Activated gamma-delta T cell treated with Interleukin-2 at 50 U/mL for 16 hours (primary cell): ENCODE measurements at regions not wholly inside any gene's neighbourhood (a gene's known extent, or its start where the extent isn't known, plus 50 kb on each side); places are given as distances from the start of the nearest gene placed in this dataset.

Source experiments
- DNase-seq: peaks from one replicate; pipeline ENCODE4 v3.0.0-alpha.2; 2020

DNA sequence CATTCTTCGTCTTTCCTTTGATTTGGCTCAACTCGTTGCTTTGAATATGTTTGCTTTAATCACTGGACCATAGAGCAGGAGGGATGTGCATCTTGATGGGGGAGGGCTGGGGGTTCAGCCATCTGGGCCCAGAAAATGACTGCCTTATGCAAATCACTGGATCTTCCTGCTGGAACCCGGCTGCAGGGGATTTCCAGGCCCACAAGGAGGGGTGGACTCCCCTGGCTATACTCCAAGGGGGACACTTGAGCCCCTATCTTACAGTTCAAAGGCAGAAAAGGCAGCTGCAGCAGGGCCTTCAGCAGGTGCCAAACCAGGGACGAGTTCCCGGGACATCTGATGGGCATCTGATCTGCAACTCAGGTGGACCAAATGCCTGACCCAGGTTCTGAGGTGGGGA lies 122.5 kb downstream of the DICER1 start:
- DNase-seq, result no peak

DNA sequence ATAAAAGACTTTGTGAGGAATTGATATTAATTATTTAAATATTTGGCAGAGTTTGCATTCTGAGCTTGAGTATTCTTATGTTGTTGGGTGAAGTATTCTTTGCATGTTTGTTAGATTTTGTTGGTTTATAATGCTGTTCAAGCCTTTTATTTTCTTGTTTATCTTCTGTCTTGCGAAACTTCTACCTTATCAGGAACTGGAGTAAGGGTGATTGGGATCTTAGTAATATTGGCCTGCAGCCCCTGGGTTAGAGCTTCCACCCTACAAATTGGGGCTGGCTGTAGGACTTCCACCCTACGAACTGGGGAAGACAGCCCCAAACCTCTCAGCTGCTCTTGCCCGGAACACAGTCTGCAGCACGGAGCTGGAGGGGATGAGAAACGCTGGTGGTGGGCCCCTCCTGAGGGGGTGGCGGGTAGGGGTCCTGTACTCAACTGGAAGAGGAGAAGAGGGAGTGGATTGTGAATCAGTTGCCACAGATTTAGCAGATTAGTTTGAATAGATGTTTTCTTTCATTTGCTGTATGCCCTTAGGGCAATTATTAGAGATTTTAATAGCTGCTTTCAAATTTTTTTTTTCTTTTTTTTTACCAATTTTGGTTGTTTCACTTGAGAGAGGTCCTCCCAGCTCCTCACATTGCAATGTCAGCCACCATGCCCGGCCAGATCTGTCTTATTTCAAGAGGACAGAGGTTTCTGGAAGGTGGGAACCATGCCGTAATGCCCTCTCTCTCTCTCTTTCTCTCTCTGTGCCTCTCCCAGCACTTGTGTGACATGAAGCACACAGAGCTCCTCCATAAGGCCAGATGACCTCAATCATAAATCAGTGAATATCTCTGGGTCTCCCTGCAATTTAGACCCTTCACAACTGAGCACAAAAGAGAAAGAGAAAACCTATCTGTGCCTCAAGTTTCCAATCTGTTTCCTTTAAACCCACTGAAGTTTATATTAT lies 123.4 kb downstream of the DICER1 start:
- DNase-seq, result no peak

GRCh38 chr14:95033031-95033430 lies 124.3 kb downstream of the DICER1 start:
- no peak for DNase-seq

GRCh38 chr14:95026851-95027463 lies 130.4 kb downstream of the DICER1 start:
- DNase-seq, result no peak

DNA sequence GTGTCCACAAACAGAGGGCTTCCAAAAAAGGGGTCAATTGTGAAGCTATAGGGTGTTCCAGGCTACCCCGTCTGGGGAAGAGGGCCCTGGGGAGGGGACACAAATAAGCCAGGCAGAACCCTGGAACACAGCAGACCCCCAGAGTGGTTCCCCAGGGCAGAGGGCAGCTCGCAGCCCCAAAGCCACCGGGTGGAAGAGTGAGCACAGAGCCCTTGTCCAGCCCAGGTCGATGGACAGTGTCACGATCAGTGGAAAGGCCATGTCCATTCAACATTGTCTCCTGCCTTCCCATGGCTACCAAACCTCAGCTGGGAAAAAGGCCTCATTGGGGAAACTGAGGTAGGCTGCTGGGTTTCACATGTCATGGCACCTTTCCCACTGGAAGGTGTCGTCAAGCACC lies 131.4 kb downstream of the DICER1 start:
- DNase-seq, result no peak

- no peak for DNase-seq
These were observed 132.1 kb downstream of the DICER1 start for GRCh38 chr14:95025218-95025617.

GRCh38 chr14:95024380-95024779 lies 132.9 kb downstream of the DICER1 start:
- DNase-seq, result no peak

DNA sequence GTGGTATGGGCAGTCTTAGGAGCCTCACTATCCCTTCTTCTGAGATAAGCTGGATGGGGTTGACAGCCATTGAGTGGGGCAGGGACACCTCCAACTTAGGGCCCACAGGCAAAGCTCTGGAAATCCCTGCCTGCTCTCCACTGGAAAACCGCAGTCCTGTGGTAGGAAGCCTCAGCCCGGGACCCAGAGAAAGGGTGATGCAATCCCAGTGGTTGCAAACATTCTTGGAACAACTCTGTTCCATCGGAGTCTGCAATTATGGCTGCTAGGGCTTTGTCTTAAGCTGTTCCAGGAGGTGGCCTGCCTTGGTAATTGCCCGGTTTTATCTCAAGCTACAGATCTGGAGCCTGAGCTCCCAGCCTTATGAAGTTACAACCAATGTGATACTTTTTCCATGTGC lies 133.4 kb downstream of the DICER1 start:
- no peak for DNase-seq

GRCh38 chr14:95023115-95023514 lies 134.2 kb downstream of the DICER1 start:
- DNase-seq, result no peak

- DNase-seq, result no peak
These were observed 135.7 kb downstream of the DICER1 start for GRCh38 chr14:95021588-95021987.

DNA sequence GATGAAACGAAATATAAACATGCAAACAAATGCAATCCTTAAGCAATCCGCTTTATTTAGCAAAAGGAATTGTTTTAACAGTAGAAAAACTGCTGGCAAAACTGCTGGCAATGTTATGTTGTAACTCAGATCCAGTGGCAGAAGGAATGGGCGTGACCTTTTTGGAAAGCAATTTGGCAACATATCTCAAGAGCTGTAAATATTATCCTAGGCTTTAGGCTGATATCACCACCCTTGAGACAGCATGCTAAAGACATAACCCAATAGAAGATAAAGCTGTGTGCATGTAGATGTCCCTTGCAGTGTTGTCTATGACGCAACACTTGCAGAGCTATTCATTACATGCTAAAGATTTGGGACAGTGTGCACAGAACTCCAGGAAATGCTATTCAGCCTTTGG lies 138.5 kb downstream of the DICER1 start:
- DNase-seq, result no peak

- DNase-seq, result no peak
These were observed 142.3 kb downstream of the DICER1 start for GRCh38 chr14:95015046-95015445.

DNA sequence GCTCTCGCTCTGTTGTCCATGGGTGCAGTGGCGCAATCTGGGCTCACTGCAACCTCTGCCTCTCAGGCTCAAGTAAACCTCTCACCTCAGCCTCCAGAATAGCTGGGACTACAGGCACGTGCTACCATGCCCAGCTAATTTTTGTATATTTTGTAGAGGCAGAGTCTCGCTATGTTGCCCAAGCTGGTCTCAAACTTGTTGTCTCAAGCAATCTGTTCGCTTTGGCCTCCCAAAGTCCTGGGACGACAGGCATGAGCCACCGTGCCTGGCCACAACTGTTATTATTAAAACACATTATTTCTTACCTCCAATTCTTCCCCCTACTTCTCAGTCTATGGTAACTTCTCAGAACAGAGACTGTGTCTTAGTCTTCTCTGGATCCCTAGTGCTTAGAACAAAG lies 143.3 kb downstream of the DICER1 start:
- no peak for DNase-seq

DNA sequence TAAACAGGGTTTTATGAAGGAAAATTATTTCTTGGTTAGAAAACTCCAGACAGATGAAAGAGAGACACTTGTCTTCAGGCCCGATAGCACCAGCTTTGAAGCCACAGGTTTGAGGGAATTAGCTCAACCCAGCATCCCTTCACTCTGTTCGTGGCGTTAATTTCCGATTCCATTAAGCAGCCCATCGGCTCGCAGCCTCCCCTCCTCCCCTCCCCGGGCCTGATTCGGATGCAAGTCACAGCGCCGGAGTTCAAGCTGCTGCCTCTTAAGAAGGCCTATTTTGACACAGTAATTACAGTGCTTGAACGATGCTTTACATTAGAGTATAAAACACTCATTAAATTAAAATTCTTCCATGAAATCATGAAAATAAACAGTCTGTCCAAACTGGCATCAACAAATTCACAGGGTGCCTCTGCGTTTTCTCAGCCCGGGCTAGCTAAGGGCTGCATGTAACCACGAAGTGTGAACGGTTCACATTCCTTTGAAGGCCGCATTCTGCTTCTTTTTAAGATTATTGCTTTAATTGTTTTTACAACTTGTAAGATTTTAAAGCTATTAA lies 145.8 kb downstream of the DICER1 start:
- DNase-seq, result no peak

- DNase-seq, result no peak
These were observed 148.7 kb downstream of the DICER1 start for GRCh38 chr14:95008445-95009217.

DNA sequence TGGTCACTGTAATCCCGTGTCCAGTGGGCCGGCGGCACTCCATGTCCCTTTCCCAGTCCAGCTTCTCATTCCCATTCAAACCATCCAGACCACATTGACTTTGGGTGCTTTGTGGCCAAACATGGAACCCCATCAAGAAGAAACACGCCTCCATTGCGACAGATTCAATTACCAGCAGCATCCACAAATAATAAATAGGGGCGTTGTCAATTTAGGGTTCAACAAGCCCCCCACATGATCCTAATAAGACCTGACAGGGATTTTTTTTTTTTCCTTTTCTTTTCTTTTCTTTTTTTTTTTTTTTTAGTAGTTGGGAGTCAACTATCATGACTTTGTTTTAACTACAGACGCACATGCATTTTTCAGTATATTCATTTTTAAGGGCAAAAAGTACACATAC lies 149.4 kb downstream of the DICER1 start:
- no peak for DNase-seq

DNA sequence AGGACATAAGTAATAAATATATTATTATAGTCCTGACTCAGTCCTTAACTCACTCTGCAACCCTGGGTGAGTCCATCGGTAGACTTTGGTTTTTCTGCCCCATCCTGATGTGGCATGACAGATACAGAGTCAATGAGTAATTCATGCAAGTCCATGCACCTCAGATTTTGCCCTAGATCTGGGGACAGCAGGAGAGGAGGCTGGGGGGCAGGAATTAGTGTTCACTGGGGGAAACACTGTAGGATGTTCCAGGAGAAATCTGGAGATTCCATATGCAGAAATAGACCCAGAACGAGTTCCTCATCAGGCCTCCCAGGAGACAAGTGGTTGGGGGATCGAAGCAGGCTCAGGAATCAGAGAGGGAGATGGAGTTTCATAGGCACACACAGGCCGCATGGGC lies 150.8 kb downstream of the DICER1 start:
- no peak for DNase-seq

GRCh38 chr14:95006051-95006450 lies 151.3 kb downstream of the DICER1 start:
- no peak for DNase-seq

GRCh38 chr14:95003099-95003960 lies 154.0 kb downstream of the DICER1 start:
- DNase-seq, result no peak

- no peak for DNase-seq
These were observed 158.6 kb downstream of the DICER1 start for GRCh38 chr14:94998685-94999084.

GRCh38 chr14:94998110-94998509 lies 159.2 kb downstream of the DICER1 start:
- DNase-seq, result no peak

DNA sequence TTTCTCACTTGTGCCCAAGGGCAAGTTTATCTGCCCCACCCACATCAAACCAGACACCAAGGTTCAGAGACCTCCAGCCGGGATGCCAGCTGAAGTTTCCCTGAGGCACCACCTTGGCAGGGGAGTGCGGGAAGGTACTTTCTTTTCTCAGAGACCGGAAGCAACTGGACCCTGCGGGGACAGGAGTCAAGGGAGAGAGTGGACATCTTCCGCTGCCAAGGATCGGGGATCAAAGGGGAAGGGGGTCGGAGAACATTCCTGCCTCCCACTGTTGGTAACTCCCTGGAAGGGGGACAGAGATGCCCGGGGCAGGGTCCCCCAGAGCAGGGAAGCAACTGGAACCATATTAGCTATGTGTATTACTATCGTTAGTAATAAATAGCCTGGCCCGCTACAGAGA lies 161.8 kb downstream of the DICER1 start:
- DNase-seq, result no peak
